ENCODE measurements at regions not wholly inside any gene's neighbourhood (a gene's known extent, or its start where the extent isn't known, plus 50 kb on each side); places are given as distances from the start of the nearest gene placed in this dataset.

DNA sequence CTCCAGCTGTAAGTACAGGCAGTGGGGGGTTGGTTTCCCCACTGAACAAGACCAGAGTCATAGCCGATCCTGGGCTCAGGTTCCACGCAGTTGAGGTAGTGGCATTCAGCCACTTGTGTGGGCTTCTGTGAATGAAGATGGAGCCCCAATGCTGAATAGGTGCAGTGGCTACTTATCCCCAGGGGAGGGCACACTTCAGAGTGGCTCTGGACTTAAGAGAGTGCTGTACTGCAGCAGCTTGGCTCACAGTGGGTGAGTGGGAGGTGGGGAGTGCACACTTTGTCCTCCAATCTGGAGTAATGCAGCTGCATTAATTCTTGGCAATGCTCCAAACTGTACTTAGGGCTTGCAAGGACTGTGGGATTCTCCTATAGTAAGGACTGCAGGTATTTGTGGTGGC is 81.9 kb downstream of the BUB3 start:
- H3K9me3 ChIP-seq = no peaks in the 10 kb centered on the region
- no peak overlapping the region for H3K4me3 ChIP-seq
- TF ChIP-seq POLR2AphosphoS5 (IDR thresholded peaks at IDR 0.05) (no peak), POLR2A (IDR thresholded peaks at IDR 0.05) (no peak)
- TF ChIP-seq, protein P1, sequence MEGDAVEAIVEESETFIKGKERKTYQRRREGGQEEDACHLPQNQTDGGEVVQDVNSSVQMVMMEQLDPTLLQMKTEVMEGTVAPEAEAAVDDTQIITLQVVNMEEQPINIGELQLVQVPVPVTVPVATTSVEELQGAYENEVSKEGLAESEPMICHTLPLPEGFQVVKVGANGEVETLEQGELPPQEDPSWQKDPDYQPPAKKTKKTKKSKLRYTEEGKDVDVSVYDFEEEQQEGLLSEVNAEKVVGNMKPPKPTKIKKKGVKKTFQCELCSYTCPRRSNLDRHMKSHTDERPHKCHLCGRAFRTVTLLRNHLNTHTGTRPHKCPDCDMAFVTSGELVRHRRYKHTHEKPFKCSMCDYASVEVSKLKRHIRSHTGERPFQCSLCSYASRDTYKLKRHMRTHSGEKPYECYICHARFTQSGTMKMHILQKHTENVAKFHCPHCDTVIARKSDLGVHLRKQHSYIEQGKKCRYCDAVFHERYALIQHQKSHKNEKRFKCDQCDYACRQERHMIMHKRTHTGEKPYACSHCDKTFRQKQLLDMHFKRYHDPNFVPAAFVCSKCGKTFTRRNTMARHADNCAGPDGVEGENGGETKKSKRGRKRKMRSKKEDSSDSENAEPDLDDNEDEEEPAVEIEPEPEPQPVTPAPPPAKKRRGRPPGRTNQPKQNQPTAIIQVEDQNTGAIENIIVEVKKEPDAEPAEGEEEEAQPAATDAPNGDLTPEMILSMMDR (IDR thresholded peaks at IDR 0.05) = no peak
- no peaks in the 10 kb centered on the region for H3K27me3 ChIP-seq (replicated peaks; ENCODE audit: insufficient read depth)
- 91% methylated on average over 2 of the region's 2 CpGs for WGBS
- H3K36me3 ChIP-seq = no peaks in the 10 kb centered on the region
- H3K27ac ChIP-seq = no peak overlapping the region
- intact Hi-C loops (cut with DNase I) = no loop called here
- no peaks in the 10 kb centered on the region for H3K4me1 ChIP-seq (replicated peaks)
- no peak for DNase-seq (ENCODE audit: low spot score)

DNA sequence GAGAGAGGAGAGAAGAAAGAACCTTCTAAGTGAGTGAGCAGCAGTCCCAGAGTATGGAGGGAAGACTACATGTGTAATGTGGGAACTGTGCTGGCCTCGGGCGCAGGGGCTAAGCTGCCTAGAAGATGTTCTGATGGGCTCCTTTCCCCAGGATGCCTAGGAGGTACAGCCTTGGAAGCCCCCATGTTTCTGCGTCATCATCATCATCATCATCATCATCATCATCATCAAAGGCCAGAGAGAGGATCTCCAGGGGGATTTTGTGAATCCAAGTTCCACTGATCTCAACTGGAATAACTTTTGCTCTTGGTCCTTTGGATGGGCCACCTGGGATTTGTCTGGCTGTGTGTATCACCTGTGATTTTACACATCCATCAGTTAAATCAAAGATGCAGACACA is 86.0 kb downstream of the BUB3 start:
- WGBS = 89% methylated on average over 3 of the region's 3 CpGs
- Histone ChIP-seq H3K27me3 (replicated peaks; ENCODE audit: insufficient read depth) (no peaks in the 10 kb centered on the region), H3K27ac (no peak overlapping the region), H3K4me3 (no peak overlapping the region), H3K4me1 (replicated peaks) (no peaks in the 10 kb centered on the region), H3K36me3 (no peaks in the 10 kb centered on the region), H3K9me3 (no peaks in the 10 kb centered on the region)
- intact Hi-C loops (cut with DNase I) = no loop called here
- no peak for DNase-seq (ENCODE audit: low spot score)
- TF ChIP-seq POLR2AphosphoS5 (IDR thresholded peaks at IDR 0.05) = no peak
- TF ChIP-seq POLR2A (IDR thresholded peaks at IDR 0.05) = no peak
- TF ChIP-seq, protein P1 (IDR thresholded peaks at IDR 0.05) = no peak

DNA sequence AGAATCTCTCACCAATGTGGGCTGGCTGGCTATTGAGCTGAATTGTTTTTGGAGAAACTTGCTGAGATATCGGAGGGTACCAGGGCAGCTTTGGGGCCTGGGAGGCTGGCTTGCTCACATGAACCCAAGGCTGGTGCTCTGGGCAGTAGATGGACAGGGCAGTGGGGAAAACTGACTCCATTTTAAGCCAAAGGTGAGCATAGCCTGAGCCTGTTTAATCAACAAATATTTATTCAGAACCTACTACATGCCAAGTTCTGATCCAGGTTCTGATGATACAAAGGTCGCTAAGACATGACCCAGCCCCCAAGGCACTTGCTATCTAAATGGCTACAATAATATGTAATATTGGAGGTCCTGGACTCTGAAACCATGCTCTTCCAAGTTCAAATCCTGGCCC is 86.6 kb downstream of the BUB3 start:
- Histone ChIP-seq H3K9me3 (no peaks in the 10 kb centered on the region), H3K27ac (no peak overlapping the region), H3K4me1 (replicated peaks) (no peaks in the 10 kb centered on the region), H3K27me3 (replicated peaks; ENCODE audit: insufficient read depth) (no peaks in the 10 kb centered on the region), H3K4me3 (no peak overlapping the region), H3K36me3 (no peaks in the 10 kb centered on the region)
- DNase-seq (ENCODE audit: low spot score) = no peak
- TF ChIP-seq POLR2A (IDR thresholded peaks at IDR 0.05) (no peak), POLR2AphosphoS5 (IDR thresholded peaks at IDR 0.05) (no peak)
- TF ChIP-seq, protein P1 (IDR thresholded peaks at IDR 0.05) = no peak
- intact Hi-C loops (cut with DNase I) = no loop called here
- 84% methylated on average over 2 of the region's 2 CpGs for WGBS

DNA sequence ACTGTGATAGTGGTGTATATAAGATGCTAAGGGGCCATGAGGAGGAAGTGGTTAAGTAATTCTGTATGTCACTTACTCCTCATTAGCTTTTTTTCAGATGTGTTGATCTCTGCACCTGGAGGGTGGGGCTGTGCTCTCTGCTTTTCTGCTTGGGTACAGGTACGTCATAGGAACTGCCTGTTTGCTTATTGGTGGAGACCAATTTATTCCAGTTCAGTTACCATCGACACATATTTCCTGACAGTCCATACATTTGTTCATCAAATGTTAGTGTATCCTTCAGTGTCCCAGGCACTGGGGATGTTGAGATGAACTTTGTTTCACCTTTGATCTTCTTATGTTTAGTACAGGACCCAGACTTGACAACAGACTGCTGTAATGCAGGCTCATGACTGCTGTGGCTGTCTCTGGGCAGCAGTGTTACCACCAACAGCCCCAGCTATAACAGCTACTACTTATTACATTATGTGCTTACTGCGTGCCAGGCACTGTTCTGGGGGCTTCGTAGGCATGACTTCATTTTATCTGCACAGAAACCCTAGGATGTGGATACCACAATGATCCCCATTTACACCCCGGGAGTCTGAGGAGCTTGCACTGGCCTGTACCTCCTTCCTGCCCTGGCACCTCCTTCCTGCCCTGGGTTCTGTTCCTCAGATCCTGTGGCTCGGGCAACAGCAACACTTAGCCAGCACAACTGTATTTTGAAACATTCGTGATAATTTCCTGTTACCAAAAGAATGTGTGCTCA is 87.4 kb downstream of the BUB3 start:
- intact Hi-C loops (cut with DNase I) = no loop called here
- WGBS = 69% methylated on average over 7 of the region's 7 CpGs
- no peaks in the 10 kb centered on the region for H3K36me3 ChIP-seq
- DNase-seq (ENCODE audit: low spot score) = no peak
- no peak overlapping the region for H3K27ac ChIP-seq
- TF ChIP-seq, protein P1 (IDR thresholded peaks at IDR 0.05) = no peak
- TF ChIP-seq POLR2AphosphoS5 (IDR thresholded peaks at IDR 0.05) = no peak
- H3K4me3 ChIP-seq = no peak overlapping the region
- no peaks in the 10 kb centered on the region for H3K9me3 ChIP-seq
- H3K27me3 ChIP-seq (replicated peaks; ENCODE audit: insufficient read depth) = no peaks in the 10 kb centered on the region
- no peaks in the 10 kb centered on the region for H3K4me1 ChIP-seq (replicated peaks)

DNA sequence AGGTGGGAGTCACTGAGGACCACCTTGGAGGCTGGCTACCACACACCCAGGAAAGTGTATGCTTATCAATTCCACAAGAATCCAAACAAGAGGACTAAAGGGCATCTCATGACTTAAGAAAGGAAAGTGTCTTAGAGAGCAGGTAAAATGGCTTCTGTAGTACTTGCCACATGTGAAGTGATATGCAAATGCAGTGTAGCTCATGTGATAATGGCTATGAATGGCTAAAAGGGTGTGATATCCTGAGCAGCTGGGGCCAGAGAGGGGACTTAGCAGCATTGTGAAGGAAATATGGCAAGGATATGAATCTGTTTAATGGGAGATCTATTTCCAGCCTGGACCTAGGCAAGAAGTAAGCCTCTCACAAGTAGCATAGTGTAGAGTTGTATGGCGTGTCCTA is 90.5 kb downstream of the BUB3 start:
- Histone ChIP-seq H3K4me3 (no peak overlapping the region), H3K36me3 (no peaks in the 10 kb centered on the region), H3K4me1 (replicated peaks) (no peaks in the 10 kb centered on the region), H3K27me3 (replicated peaks; ENCODE audit: insufficient read depth) (no peaks in the 10 kb centered on the region), H3K9me3 (no peaks in the 10 kb centered on the region), H3K27ac (no peak overlapping the region)
- 97% methylated on average over 1 of the region's 1 CpG for WGBS
- intact Hi-C loops (cut with DNase I) = no loop called here
- no peak for DNase-seq (ENCODE audit: low spot score)
- no peak for TF ChIP-seq POLR2AphosphoS5 (IDR thresholded peaks at IDR 0.05)
- TF ChIP-seq, protein P1 (IDR thresholded peaks at IDR 0.05) = no peak
- TF ChIP-seq POLR2A (IDR thresholded peaks at IDR 0.05) = no peak
